Activated CD4-positive, alpha-beta memory T cell treated with anti-CD3 and anti-CD28 coated beads for 36 hours (primary cell): ENCODE measurements at regions not wholly inside any gene's neighbourhood (a gene's known extent, or its start where the extent isn't known, plus 50 kb on each side); places are given as distances from the start of the nearest gene placed in this dataset.

Source experiments
- CTCF ChIA-PET: fragments of 350-600 bp; sonication (Branson Sonifier 250); formaldehyde crosslinking; loops from one replicate; lab custom pipeline; 2021; ENCODE audit warnings: antibody characterized with exemption, inconsistent platforms; lab: Charles Lee
- POLR2A ChIA-PET: fragments of 350-600 bp; sonication (Branson Sonifier 250); formaldehyde crosslinking; loops from one replicate; lab custom pipeline; 2021; ENCODE audit warnings: antibody characterized with exemption; lab: Charles Lee
- DNase-seq: peaks from one replicate; pipeline ENCODE4 v3.0.0-alpha.2; 2020
- H3K27ac Mint-ChIP-seq: one replicate; pipeline ENCODE4 v1.8.0; 2021; ENCODE audit warnings: mixed read lengths
- H3K27me3 Mint-ChIP-seq: one replicate; pipeline ENCODE4 v1.8.0; 2021; ENCODE audit warnings: mixed read lengths
- H3K36me3 Mint-ChIP-seq: one replicate; pipeline ENCODE4 v1.8.0; 2021; ENCODE audit warnings: mixed read lengths
- H3K4me1 Mint-ChIP-seq: one replicate; pipeline ENCODE4 v1.8.0; 2021; ENCODE audit warnings: low read depth, mixed read lengths
- H3K4me3 Mint-ChIP-seq: one replicate; pipeline ENCODE4 v1.8.0; 2021; ENCODE audit warnings: mild to moderate bottlenecking, mixed read lengths
- H3K9me3 Mint-ChIP-seq: one replicate; pipeline ENCODE4 v1.8.0; 2021; ENCODE audit warnings: mixed read lengths
- intact Hi-C: fragments of 100-400 bp; cut with micrococcal nuclease; formaldehyde crosslinking; loops from one replicate; pipeline ENCODE4 v1.15.1; 2023

DNA sequence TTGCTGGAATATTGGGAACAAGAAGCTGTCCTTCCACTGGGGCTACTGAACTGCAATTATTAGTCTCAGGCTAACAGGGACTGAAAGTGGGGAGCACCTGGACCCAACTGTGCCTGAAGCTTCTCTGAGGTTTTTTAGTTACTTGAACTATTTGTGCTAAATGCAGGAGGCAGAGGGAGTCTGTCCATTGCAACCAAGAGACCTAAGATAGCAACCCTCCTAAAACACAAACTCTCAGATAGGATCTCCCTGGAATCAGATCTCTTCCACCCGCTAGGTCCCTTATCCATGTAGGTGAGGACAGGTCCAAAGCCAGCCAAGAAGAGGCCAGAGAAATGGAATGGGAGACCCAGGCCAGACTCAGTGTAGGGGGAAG lies 58.1 kb downstream of the NCOR2 start:
- no peak for DNase-seq
- H3K4me1 Mint-ChIP-seq, result peaks cover 9% of the 10 kb centered on the region
- ChIA-PET CTCF (interaction anchor here (0.7 to 1.1 kb wide), 2 partner anchors 34 to 119 kb away, joined by 3 read pairs; no protein-coding TSS in a partner anchor), POLR2A (no interaction called here)
- intact Hi-C loops, result no loop called here
- peaks cover 2% of the 10 kb centered on the region for H3K36me3 Mint-ChIP-seq
- H3K27me3 Mint-ChIP-seq, result no peaks in the 10 kb centered on the region
- no peak overlapping the region for H3K4me3 Mint-ChIP-seq
- H3K27ac Mint-ChIP-seq, result no peak overlapping the region
- no peaks in the 10 kb centered on the region for H3K9me3 Mint-ChIP-seq

DNA sequence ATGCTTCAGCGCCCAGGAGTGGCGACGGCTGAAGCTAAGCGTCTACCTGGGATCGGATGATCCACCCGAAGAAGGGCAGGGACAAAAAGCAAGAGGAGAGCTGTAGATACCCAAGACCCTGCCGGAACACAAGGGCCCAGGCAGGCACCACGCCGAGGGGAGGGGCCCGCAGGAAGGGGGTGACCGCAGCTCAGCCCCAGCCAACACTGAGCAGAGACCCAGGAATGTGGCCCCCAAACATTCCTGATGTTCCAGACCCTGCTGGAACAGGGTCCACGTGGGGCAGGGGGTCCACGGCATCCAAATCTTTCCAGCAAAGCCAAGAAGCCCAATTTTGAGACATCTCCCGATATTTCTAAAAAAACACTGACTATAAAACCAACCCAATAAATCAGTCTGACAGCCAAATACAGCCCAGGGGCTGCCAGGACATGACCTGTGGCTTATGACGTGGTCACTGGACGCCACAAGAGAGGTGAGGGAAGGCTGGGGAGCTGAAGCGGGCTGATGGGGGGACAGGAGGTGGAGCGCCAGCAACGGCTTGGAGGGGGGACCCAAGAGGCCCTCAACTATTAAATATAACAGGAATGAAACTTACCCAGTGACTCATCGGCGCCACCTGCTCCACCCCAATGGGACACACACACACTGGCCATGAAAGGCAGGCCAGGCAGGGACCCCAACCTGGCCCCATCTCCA lies 58.9 kb downstream of the NCOR2 start:
- no peak for DNase-seq
- Mint-ChIP-seq H3K9me3 (no peaks in the 10 kb centered on the region), H3K27me3 (no peaks in the 10 kb centered on the region), H3K4me1 (peaks cover 10% of the 10 kb centered on the region), H3K4me3 (no peak overlapping the region), H3K36me3 (no peaks in the 10 kb centered on the region), H3K27ac (no peak overlapping the region)
- ChIA-PET CTCF (interaction anchor here (0.7 kb wide), 1 partner anchor 33 kb away, joined by 3 read pairs; no protein-coding TSS in a partner anchor), POLR2A (no interaction called here)
- intact Hi-C loops, result no loop called here

- Mint-ChIP-seq H3K27ac (no peak overlapping the region), H3K27me3 (no peaks in the 10 kb centered on the region), H3K36me3 (no peaks in the 10 kb centered on the region), H3K4me1 (peaks cover 16% of the 10 kb centered on the region), H3K9me3 (no peaks in the 10 kb centered on the region), H3K4me3 (no peak overlapping the region)
- intact Hi-C loops, result no loop called here
- CTCF ChIA-PET, result no interaction called here
- POLR2A ChIA-PET, result no interaction called here
- DNase-seq, result no peak
These were observed 60.0 kb downstream of the NCOR2 start for GRCh38 chr12:124507188-124508109.

DNA sequence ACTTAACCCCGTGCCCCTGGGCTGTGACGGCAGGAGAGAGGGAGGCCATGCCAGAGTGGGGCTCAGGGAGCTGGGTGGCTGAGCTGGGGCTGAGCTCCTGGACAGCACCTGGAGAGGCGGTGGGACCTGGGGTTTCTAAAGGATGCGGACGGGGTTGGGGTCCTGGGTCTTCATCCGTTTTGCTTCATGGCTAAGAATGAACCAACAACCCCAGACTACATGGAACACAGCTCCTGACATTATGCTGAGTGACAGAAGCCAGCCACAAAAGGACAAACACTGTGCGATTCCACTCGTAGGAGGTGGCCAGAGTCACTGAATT lies 60.6 kb downstream of the NCOR2 start:
- Mint-ChIP-seq H3K27ac (no peak overlapping the region), H3K4me1 (peaks cover 16% of the 10 kb centered on the region), H3K27me3 (no peaks in the 10 kb centered on the region), H3K4me3 (no peak overlapping the region), H3K36me3 (no peaks in the 10 kb centered on the region), H3K9me3 (no peaks in the 10 kb centered on the region)
- ChIA-PET CTCF (no interaction called here), POLR2A (no interaction called here)
- no peak for DNase-seq
- intact Hi-C loops, result no loop called here

- no peaks in the 10 kb centered on the region for H3K9me3 Mint-ChIP-seq
- CTCF ChIA-PET, result no interaction called here
- no peaks in the 10 kb centered on the region for H3K36me3 Mint-ChIP-seq
- H3K27me3 Mint-ChIP-seq, result no peaks in the 10 kb centered on the region
- no peak overlapping the region for H3K4me3 Mint-ChIP-seq
- H3K4me1 Mint-ChIP-seq, result peaks cover 18% of the 10 kb centered on the region
- no peak overlapping the region for H3K27ac Mint-ChIP-seq
- intact Hi-C loops, result no loop called here
- POLR2A ChIA-PET, result no interaction called here
- DNase-seq, result no peak
These were observed 61.1 kb downstream of the NCOR2 start for GRCh38 chr12:124506145-124506831.

DNA sequence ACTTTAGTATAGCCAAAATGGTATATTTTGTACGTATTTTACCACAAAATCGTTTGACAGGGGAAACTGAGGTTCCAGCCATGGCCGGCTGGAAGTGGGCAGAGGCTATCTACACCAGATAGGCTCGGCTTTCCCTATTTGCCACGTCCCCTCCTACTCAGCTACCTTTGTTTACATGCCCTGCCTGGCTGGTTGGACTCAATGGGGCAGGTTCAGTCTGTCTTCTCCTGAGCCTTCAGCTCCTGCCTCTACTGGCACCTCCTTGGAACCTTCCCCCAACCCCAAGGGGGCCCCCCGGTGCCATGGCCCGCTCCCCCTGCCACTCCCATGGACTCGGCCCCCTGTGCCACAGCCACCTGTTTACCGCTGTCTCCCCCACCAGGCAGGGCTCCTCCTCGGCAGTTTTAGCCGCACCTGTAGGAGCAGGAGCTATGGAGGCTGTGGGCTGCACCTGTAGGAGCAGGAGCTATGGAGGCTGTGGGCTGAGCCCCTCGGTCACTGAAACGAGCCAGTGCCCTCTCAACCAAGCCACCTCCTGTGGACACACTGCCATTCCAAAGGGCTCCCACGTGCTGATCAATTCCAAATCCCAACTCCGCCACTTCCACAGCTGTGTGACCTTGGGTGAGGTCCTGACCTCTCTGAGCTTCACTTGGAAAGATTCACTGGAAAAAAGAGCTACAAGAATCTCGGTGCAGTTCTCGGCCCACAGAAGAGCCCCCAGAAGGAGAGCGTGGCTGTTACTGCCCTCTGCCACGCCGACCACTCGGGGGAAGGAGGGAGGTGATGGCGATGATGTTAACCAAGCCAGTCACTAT lies 62.2 kb downstream of the NCOR2 start:
- Mint-ChIP-seq H3K27ac (no peak overlapping the region), H3K4me1 (peaks cover 14% of the 10 kb centered on the region), H3K36me3 (no peaks in the 10 kb centered on the region), H3K9me3 (no peaks in the 10 kb centered on the region), H3K27me3 (no peaks in the 10 kb centered on the region), H3K4me3 (no peak overlapping the region)
- no peak for DNase-seq
- intact Hi-C loops, result no loop called here
- ChIA-PET POLR2A (no interaction called here), CTCF (no interaction called here)

DNA sequence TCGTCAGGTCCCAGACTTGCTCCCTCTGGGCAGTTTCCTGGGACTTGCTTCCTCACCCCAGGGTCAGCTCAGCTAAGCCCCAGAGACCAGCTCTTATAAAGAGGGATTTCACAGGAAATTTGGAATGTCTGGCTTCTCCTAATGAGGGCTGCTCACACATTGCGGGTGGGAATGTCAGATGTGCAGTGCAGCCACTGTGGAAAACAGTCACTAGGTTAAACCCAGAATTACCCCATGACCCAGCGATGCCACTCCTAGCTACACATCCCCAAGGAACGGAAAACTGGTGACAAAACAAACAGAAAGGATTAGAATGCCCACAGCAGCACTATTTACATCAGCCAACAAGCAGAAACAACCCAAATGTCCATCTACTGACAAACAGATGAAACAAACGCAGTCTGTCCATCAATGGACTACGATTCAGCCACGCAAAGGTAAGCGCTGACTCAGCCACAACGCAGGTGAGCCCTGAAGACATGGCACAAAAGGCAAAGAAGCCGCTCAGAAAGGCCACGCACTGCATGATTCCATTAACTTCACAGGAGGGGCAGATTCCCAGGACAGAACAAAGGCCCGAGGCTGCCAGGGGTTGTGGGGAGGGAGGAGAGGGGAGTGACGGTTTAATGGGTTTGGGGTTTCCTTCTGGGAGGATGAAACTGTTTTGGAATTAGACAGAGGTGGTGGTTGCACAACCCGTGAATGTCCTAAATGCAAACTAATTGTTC lies 63.0 kb downstream of the NCOR2 start:
- no peak overlapping the region for H3K27ac Mint-ChIP-seq
- DNase-seq, result no peak
- ChIA-PET CTCF (no interaction called here), POLR2A (no interaction called here)
- H3K36me3 Mint-ChIP-seq, result no peaks in the 10 kb centered on the region
- H3K9me3 Mint-ChIP-seq, result no peaks in the 10 kb centered on the region
- intact Hi-C loops, result no loop called here
- H3K4me1 Mint-ChIP-seq, result peaks cover 18% of the 10 kb centered on the region
- no peaks in the 10 kb centered on the region for H3K27me3 Mint-ChIP-seq
- H3K4me3 Mint-ChIP-seq, result no peak overlapping the region

- peaks cover 25% of the 10 kb centered on the region for H3K4me1 Mint-ChIP-seq
- H3K27me3 Mint-ChIP-seq, result no peaks in the 10 kb centered on the region
- no peak for DNase-seq
- ChIA-PET POLR2A (no interaction called here), CTCF (no interaction called here)
- no peaks in the 10 kb centered on the region for H3K36me3 Mint-ChIP-seq
- H3K9me3 Mint-ChIP-seq, result no peaks in the 10 kb centered on the region
- no peak overlapping the region for H3K4me3 Mint-ChIP-seq
- no peak overlapping the region for H3K27ac Mint-ChIP-seq
- intact Hi-C loops, result no loop called here
These were observed 64.1 kb downstream of the NCOR2 start for GRCh38 chr12:124503305-124503704.

DNA sequence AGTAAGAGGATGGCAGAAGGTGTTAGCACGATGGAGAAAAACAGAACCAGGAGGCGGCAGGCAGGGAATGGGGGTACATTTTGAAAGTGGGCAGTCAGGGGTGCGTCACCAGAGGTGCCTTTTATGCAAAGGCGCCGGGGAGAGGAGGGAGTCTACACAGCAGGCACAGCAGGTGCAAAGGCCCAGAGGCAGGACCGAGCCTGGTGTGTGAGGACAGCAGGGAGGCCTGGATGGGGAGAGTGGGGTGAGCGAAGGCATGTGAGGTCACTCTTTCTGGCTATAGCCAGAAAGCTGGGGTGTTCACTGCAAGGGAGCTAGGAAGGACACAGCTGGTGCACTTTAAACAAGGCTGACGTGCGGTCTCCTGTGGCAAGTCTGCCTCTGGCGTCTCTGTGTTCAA lies 65.0 kb downstream of the NCOR2 start:
- H3K9me3 Mint-ChIP-seq, result no peaks in the 10 kb centered on the region
- POLR2A ChIA-PET, result no interaction called here
- no peak for DNase-seq
- no peaks in the 10 kb centered on the region for H3K27me3 Mint-ChIP-seq
- no peaks in the 10 kb centered on the region for H3K36me3 Mint-ChIP-seq
- peaks cover 30% of the 10 kb centered on the region for H3K4me1 Mint-ChIP-seq
- no peak overlapping the region for H3K27ac Mint-ChIP-seq
- H3K4me3 Mint-ChIP-seq, result no peak overlapping the region
- CTCF ChIA-PET, result no interaction called here
- intact Hi-C loops, result no loop called here

- no peaks in the 10 kb centered on the region for H3K27me3 Mint-ChIP-seq
- no peaks in the 10 kb centered on the region for H3K9me3 Mint-ChIP-seq
- no peak overlapping the region for H3K27ac Mint-ChIP-seq
- H3K36me3 Mint-ChIP-seq, result no peaks in the 10 kb centered on the region
- peaks cover 36% of the 10 kb centered on the region for H3K4me1 Mint-ChIP-seq
- ChIA-PET POLR2A (no interaction called here), CTCF (no interaction called here)
- H3K4me3 Mint-ChIP-seq, result no peak overlapping the region
- DNase-seq, result no peak
- intact Hi-C loops, result no loop called here
These were observed 65.6 kb downstream of the NCOR2 start for GRCh38 chr12:124501827-124502226.

- H3K27me3 Mint-ChIP-seq, result no peaks in the 10 kb centered on the region
- no peaks in the 10 kb centered on the region for H3K9me3 Mint-ChIP-seq
- no peak for DNase-seq
- H3K4me3 Mint-ChIP-seq, result no peak overlapping the region
- no peak overlapping the region for H3K27ac Mint-ChIP-seq
- H3K4me1 Mint-ChIP-seq, result peaks cover 38% of the 10 kb centered on the region
- ChIA-PET CTCF (interaction anchor here (1.0 kb wide), 1 partner anchor 48 kb away, joined by 3 read pairs; no protein-coding TSS in a partner anchor), POLR2A (no interaction called here)
- H3K36me3 Mint-ChIP-seq, result no peaks in the 10 kb centered on the region
- intact Hi-C loops, result no loop called here
These were observed 66.3 kb downstream of the NCOR2 start for GRCh38 chr12:124501112-124501561.
